Heart left ventricle (tissue), 16 donors: ENCODE measurements at regions not wholly inside any gene's neighbourhood (a gene's known extent, or its start where the extent isn't known, plus 50 kb on each side); places are given as distances from the start of the nearest gene placed in this dataset.

ENCODE experiments used
- ATAC-seq, 4 donors: fragments of 200-7000 bp; cut with Tn5 transposase; one replicate each; pipeline ENCODE4 v1.9.1; 2020 to 2022; ENCODE audit warnings: moderate library complexity in 4 of 4, mild to moderate bottlenecking in 3 of 4, moderate number of reproducible peaks in 1 of 4
- DNase-seq, 5 donors: peaks; one replicate each; pipeline ENCODE4 v3.0.0-alpha.2; 2020
- H3K27ac ChIP-seq, 12 donors: fragments of 200-600 bp; sonication (generic) in 4 of 12; one replicate each; pipeline versions ENCODE4 v1.5.0 to v1.8.0; 2016 to 2022; ENCODE audit warnings: mild to moderate bottlenecking in 2 of 12
- H3K27me3 ChIP-seq, 9 donors: fragments of 200-600 bp; sonication (generic) in 2 of 9; one replicate each; pipeline versions ENCODE4 v1.5.1 to v1.8.0; 2016 to 2022; ENCODE audit warnings: mild to moderate bottlenecking in 3 of 9
- H3K36me3 ChIP-seq, 9 donors: fragments of 200-600 bp; sonication (generic) in 2 of 9; one replicate each; pipeline versions ENCODE4 v1.5.0 to v1.8.0; 2018 to 2022; ENCODE audit warnings: mild to moderate bottlenecking in 2 of 9
- H3K4me1 ChIP-seq, 12 donors: fragments of 200-600 bp; sonication (generic) in 4 of 12; one replicate each; pipeline versions ENCODE4 v1.5.0 to v1.8.0; 2016 to 2022; ENCODE audit warnings: mild to moderate bottlenecking in 3 of 12
- H3K4me3 ChIP-seq, 12 donors: fragments of 200-600 bp; sonication (generic) in 4 of 12; one replicate each; pipeline versions ENCODE4 v1.5.0 to v1.8.0; 2017 to 2022; ENCODE audit warnings: mild to moderate bottlenecking in 9 of 12, moderate library complexity in 4 of 12
- H3K9me3 ChIP-seq, 12 donors: fragments of 200-600 bp; sonication (generic) in 4 of 12; one replicate each; pipeline versions ENCODE4 v1.5.0 to v1.8.0; 2016 to 2022; ENCODE audit warnings: mild to moderate bottlenecking in 1 of 12
- CTCF ChIP-seq, 12 donors: fragments of 200-600 bp; sonication (generic) in 4 of 12; IDR thresholded peaks; one replicate each; pipeline versions ENCODE4 v1.5.0 to v1.8.0; 2018 to 2022; ENCODE audit warnings: antibody characterized with exemption in 12 of 12, mild to moderate bottlenecking in 5 of 12
- POLR2A ChIP-seq, 2 donors: fragments of 450-650 bp; IDR thresholded peaks; one replicate each; pipeline ENCODE4 v1.6.1; 2017; ENCODE audit warnings: antibody characterized with exemption in 2 of 2, mild to moderate bottlenecking in 2 of 2, moderate library complexity in 2 of 2
- WGBS, 4 donors: extraction: QIAGEN DNeasy Blood & Tissue Kit in 2 of 4; methylation state at CpG; one replicate each; pipeline versions ENCODE4 v1.1.5 to v1.1.7; 2013 to 2018; 5-methylcytosine and 5-hydroxymethylcytosine counted together
- intact Hi-C, 10 donors: fragments of 100-400 bp; cut with DNase I; formaldehyde crosslinking; loops; one replicate each; pipeline versions ENCODE4 v1.11.1 to v1.14.2; 2022
- donor health status: ischemic (EF 13 %, LVEDD 7.1; RV severe dilation, severe dysfunction).
- donor health status: healthy with polysubstance abuse.
- donor health status: DM: no; HTN: yes; CAD: no.
- donor health status: DM: no; HTN: no; CAD: no.
- donor health status: ischemic (EF 25% LVEDD 6.9; RV normal size, moderate dysfunction).
- donor health status: ischemic (EF 25% LVEDD 5.7; RV mildly dilated, moderate dysfunction).
- donor health status: healthy.
- donor health status: DM: yes; HTN: yes; CAD: no.
- donor health status: ischemic (EF 35%, LVEDD 5.7; RV mildly dilated, moderate dysfunction).
- donor health status: nonischemic (EF 11% LVEDD 7.7; RV severe dilation, severe dysfunction).
- donor health status: DM: yes; HTN: yes; CAD: no.
- donor health status: PGD.
- donor health status: ischemic (EF 29% LVEDD 5.4; RV normal size, mild dysfunction).
- donor health status: nonischemic (EF 23%, LVEDD 6.1; RV moderate dilation, normal function).

- ATAC-seq (no peak), DNase-seq (no peak)
- intact Hi-C loops, result no loop called here
- no peak for TF ChIP-seq CTCF (IDR thresholded peaks at IDR 0.05)
- TF ChIP-seq POLR2A (IDR thresholded peaks at IDR 0.05), result no peak
- Histone ChIP-seq H3K36me3 (no peaks in the 10 kb centered on the region), H3K27me3 (no peaks in the 10 kb centered on the region), H3K27ac (no peak overlapping the region), H3K9me3 (no peaks in the 10 kb centered on the region), H3K4me1 (no peaks in the 10 kb centered on the region), H3K4me3 (no peak overlapping the region)
Observed at GRCh38 chr13:87295636-87296035, 375.5 kb upstream of the SLITRK5 start.

GRCh38 chr13:87302034-87302433, 369.1 kb upstream of the SLITRK5 start:
- 69 to 78% (median 73%) methylated on average over 3 of the region's 3 CpGs for WGBS, 4 donors
- intact Hi-C loops, result no loop called here
- no peak for DNase-seq

GRCh38 chr13:87302931-87303330, 368.2 kb upstream of the SLITRK5 start:
- H3K36me3 ChIP-seq, result no peaks in the 10 kb centered on the region
- DNase-seq (no peak), ATAC-seq (no peak)
- no peak overlapping the region for H3K4me3 ChIP-seq
- intact Hi-C loops, result no loop called here
- WGBS, 4 donors, result 78 to 86% (median 79%) methylated on average over 1 of the region's 1 CpG
- H3K27me3 ChIP-seq, result no peaks in the 10 kb centered on the region
- H3K4me1 ChIP-seq, result no peaks in the 10 kb centered on the region
- no peak overlapping the region for H3K27ac ChIP-seq
- H3K9me3 ChIP-seq, result peaks cover 0 to 3% (median 0%) of the 10 kb centered on the region in 12 donors
- TF ChIP-seq POLR2A (IDR thresholded peaks at IDR 0.05) (no peak), CTCF (IDR thresholded peaks at IDR 0.05) (no peak)

More at GRCh38 chr13:87302034-87302433, 369.1 kb upstream of the SLITRK5 start:
- H3K27me3 ChIP-seq, result no peaks in the 10 kb centered on the region
- H3K4me3 ChIP-seq, result no peak overlapping the region
- H3K4me1 ChIP-seq, result no peaks in the 10 kb centered on the region
- TF ChIP-seq POLR2A (IDR thresholded peaks at IDR 0.05) (no peak), CTCF (IDR thresholded peaks at IDR 0.05) (no peak)
- peaks cover 0 to 3% (median 0%) of the 10 kb centered on the region in 12 donors for H3K9me3 ChIP-seq
- no peaks in the 10 kb centered on the region for H3K36me3 ChIP-seq
- no peak for ATAC-seq
- no peak overlapping the region for H3K27ac ChIP-seq

GRCh38 chr13:87311165-87311564, 360.0 kb upstream of the SLITRK5 start:
- Histone ChIP-seq H3K4me1 (no peaks in the 10 kb centered on the region), H3K36me3 (no peaks in the 10 kb centered on the region), H3K9me3 (no peaks in the 10 kb centered on the region), H3K27me3 (no peaks in the 10 kb centered on the region), H3K27ac (no peak overlapping the region), H3K4me3 (no peak overlapping the region)
- ATAC-seq (no peak), DNase-seq (no peak)
- 70 to 78% (median 77%) methylated on average over 2 of the region's 2 CpGs for WGBS, 4 donors
- TF ChIP-seq CTCF (IDR thresholded peaks at IDR 0.05) (no peak), POLR2A (IDR thresholded peaks at IDR 0.05) (no peak)
- intact Hi-C loops, result no loop called here
